Activated CD8-positive, alpha-beta T cell treated with anti-CD3 and anti-CD28 coated beads for 36 hours (primary cell): ENCODE measurements at regions not wholly inside any gene's neighbourhood (a gene's known extent, or its start where the extent isn't known, plus 50 kb on each side); places are given as distances from the start of the nearest gene placed in this dataset.

Source experiments
- ATAC-seq: fragments of 200-7000 bp; cut with Tn5 transposase; one replicate; pipeline ENCODE4 v1.10.0; 2021; ENCODE audit warnings: mild to moderate bottlenecking, moderate library complexity
- CTCF ChIA-PET: fragments of 350-600 bp; sonication (Branson Sonifier 250); formaldehyde crosslinking; loops from one replicate; lab custom pipeline; 2021; ENCODE audit warnings: antibody characterized with exemption; lab: Charles Lee
- POLR2A ChIA-PET: fragments of 350-600 bp; sonication (Branson Sonifier 250); formaldehyde crosslinking; loops from one replicate; lab custom pipeline; 2021; ENCODE audit warnings: antibody characterized with exemption; lab: Charles Lee
- DNase-seq: peaks from one replicate; pipeline ENCODE4 v3.0.0-alpha.2; 2020
- H3K27ac Mint-ChIP-seq: one replicate; pipeline ENCODE4 v1.8.0; 2021; ENCODE audit warnings: mild to moderate bottlenecking, mixed read lengths
- H3K27me3 Mint-ChIP-seq: one replicate; pipeline ENCODE4 v1.8.0; 2021; ENCODE audit warnings: mixed read lengths
- H3K36me3 Mint-ChIP-seq: one replicate; pipeline ENCODE4 v1.8.0; 2021; ENCODE audit warnings: low read depth, mixed read lengths
- H3K4me1 Mint-ChIP-seq: one replicate; pipeline ENCODE4 v1.8.0; 2021; ENCODE audit warnings: low read depth, mixed read lengths
- H3K4me3 Mint-ChIP-seq: one replicate; pipeline ENCODE4 v1.8.0; 2021; ENCODE audit warnings: mild to moderate bottlenecking, moderate library complexity, mixed read lengths
- H3K9me3 Mint-ChIP-seq: one replicate; pipeline ENCODE4 v1.8.0; 2021; ENCODE audit warnings: mixed read lengths
- CTCF ChIP-seq: fragments of 200-600 bp; IDR thresholded peaks from one replicate; pipeline ENCODE4 v1.8.0; 2022; ENCODE audit warnings: antibody characterized with exemption, mild to moderate bottlenecking
- intact Hi-C: fragments of 100-400 bp; cut with micrococcal nuclease; formaldehyde crosslinking; loops from one replicate; pipeline ENCODE4 v1.10.0; 2022

- H3K27me3 Mint-ChIP-seq = no peaks in the 10 kb centered on the region
- no peak for TF ChIP-seq CTCF
- intact Hi-C loops = no loop called here
- no peak for DNase-seq
- H3K4me1 Mint-ChIP-seq = no peaks in the 10 kb centered on the region
- H3K36me3 Mint-ChIP-seq = no peaks in the 10 kb centered on the region
- no peak for ATAC-seq
- no peaks in the 10 kb centered on the region for H3K9me3 Mint-ChIP-seq
- H3K27ac Mint-ChIP-seq = no peak overlapping the region
- no peak overlapping the region for H3K4me3 Mint-ChIP-seq
- POLR2A ChIA-PET = no interaction called here
- CTCF ChIA-PET = no interaction called here
Measured at GRCh38 chr6:19413323-19413722, 423.8 kb upstream of the ID4 start.

- POLR2A ChIA-PET = no interaction called here
- no peak overlapping the region for H3K27ac Mint-ChIP-seq
- H3K36me3 Mint-ChIP-seq = no peaks in the 10 kb centered on the region
- H3K9me3 Mint-ChIP-seq = no peaks in the 10 kb centered on the region
- no peak for ATAC-seq
- no peak for TF ChIP-seq CTCF
- H3K4me1 Mint-ChIP-seq = no peaks in the 10 kb centered on the region
- H3K27me3 Mint-ChIP-seq = no peaks in the 10 kb centered on the region
- CTCF ChIA-PET = no interaction called here
- intact Hi-C loops = no loop called here
- DNase-seq = no peak
- no peak overlapping the region for H3K4me3 Mint-ChIP-seq
Measured at GRCh38 chr6:19415605-19416326, 421.4 kb upstream of the ID4 start.

- ChIA-PET CTCF (no interaction called here), POLR2A (no interaction called here)
- H3K27ac Mint-ChIP-seq = no peak overlapping the region
- no peaks in the 10 kb centered on the region for H3K9me3 Mint-ChIP-seq
- TF ChIP-seq CTCF = no peak
- no peak for ATAC-seq
- H3K27me3 Mint-ChIP-seq = no peaks in the 10 kb centered on the region
- H3K4me3 Mint-ChIP-seq = no peak overlapping the region
- intact Hi-C loops = no loop called here
- no peaks in the 10 kb centered on the region for H3K36me3 Mint-ChIP-seq
- H3K4me1 Mint-ChIP-seq = no peaks in the 10 kb centered on the region
- no peak for DNase-seq
Measured at GRCh38 chr6:19416811-19417210, 420.4 kb upstream of the ID4 start.

GRCh38 chr6:19417713-19418112 is 419.5 kb upstream of the ID4 start:
- no peak for TF ChIP-seq CTCF

GRCh38 chr6:19424853-19425252 is 412.3 kb upstream of the ID4 start:
- H3K9me3 Mint-ChIP-seq = peaks cover 2% of the 10 kb centered on the region
- no peak overlapping the region for H3K27ac Mint-ChIP-seq
- ATAC-seq = no peak

More at GRCh38 chr6:19417713-19418112, 419.5 kb upstream of the ID4 start:
- ATAC-seq = no peak
- Mint-ChIP-seq H3K9me3 (no peaks in the 10 kb centered on the region), H3K36me3 (no peaks in the 10 kb centered on the region), H3K4me1 (no peaks in the 10 kb centered on the region), H3K27ac (no peak overlapping the region), H3K4me3 (no peak overlapping the region), H3K27me3 (no peaks in the 10 kb centered on the region)
- intact Hi-C loops = no loop called here
- POLR2A ChIA-PET = no interaction called here
- no peak for DNase-seq
- CTCF ChIA-PET = no interaction called here

More at GRCh38 chr6:19424853-19425252, 412.3 kb upstream of the ID4 start:
- intact Hi-C loops = no loop called here
- Mint-ChIP-seq H3K4me3 (no peak overlapping the region), H3K4me1 (no peaks in the 10 kb centered on the region), H3K36me3 (no peaks in the 10 kb centered on the region), H3K27me3 (no peaks in the 10 kb centered on the region)
- POLR2A ChIA-PET = no interaction called here
- TF ChIP-seq CTCF = no peak
- CTCF ChIA-PET = no interaction called here
- DNase-seq = no peak
